GM23248 (cell line): ENCODE measurements at regions not wholly inside any gene's neighbourhood (a gene's known extent, or its start where the extent isn't known, plus 50 kb on each side); places are given as distances from the start of the nearest gene placed in this dataset.

Source experiments
- EZH2 ChIP-seq: fragments of 200-600 bp; sonication (generic); IDR thresholded peaks from 2 replicates; pipeline ENCODE4 v1.6.1; 2018; ENCODE audit warnings: antibody characterized with exemption, mild to moderate bottlenecking; ENCODE audit not compliant: insufficient read depth, poor library complexity, severe bottlenecking
- EZH2phosphoT487 ChIP-seq: fragments of 200-600 bp; sonication (generic); IDR thresholded peaks from 2 replicates; pipeline ENCODE4 v1.6.1; 2018; ENCODE audit warnings: antibody characterized with exemption, moderate library complexity, mild to moderate bottlenecking, low read depth; ENCODE audit not compliant: insufficient read depth

DNA sequence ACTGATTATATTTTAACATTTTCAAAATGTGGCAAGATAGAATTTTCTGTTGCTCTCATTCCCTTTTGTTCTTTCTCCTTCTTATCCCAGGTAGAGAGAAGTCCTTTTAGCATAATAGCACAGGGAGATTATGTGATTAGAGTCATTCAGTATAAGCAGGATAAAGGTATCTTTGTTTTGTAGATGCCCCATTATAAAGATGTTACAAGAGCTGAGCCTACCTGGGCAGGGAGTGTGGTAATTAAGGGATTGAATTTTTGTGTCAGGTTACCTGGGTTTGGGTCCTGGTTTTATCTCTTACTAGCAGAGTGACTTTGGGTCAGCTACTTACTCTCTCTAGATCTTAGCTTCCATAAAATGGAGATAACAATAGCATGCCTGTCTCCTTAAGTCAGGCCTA, 536.5 kb downstream of the TMEM135 start:
- TF ChIP-seq EZH2phosphoT487: no peak
- TF ChIP-seq EZH2: no peak
